ENCODE measurements at regions not wholly inside any gene's neighbourhood (a gene's known extent, or its start where the extent isn't known, plus 50 kb on each side); places are given as distances from the start of the nearest gene placed in this dataset.

GRCh38 chrX:124836786-124837185, 482.9 kb upstream of the TEX13C start:
- no peak for TF ChIP-seq TAF1 (IDR thresholded peaks at IDR 0.05; ENCODE audit: borderline replicate concordance, insufficient read depth, low read length)
- TF ChIP-seq REST (IDR thresholded peaks at IDR 0.05; ENCODE audit: insufficient read depth in 1 of 2, low read depth in 2 of 2, low read length in 2 of 2), result no peak
